Activated T-helper 2 cell treated with anti-CD3 and anti-CD28 coated beads, Interferon-gamma antibody, Interleukin-2, Interleukin-4, amounts not matched to agents 10 μg/mL and 5 μg/mL and 100 μg/mL, durations not matched to agents 14 hours and 24 hours and 36 hours (primary cell): ENCODE measurements at regions not wholly inside any gene's neighbourhood (a gene's known extent, or its start where the extent isn't known, plus 50 kb on each side); places are given as distances from the start of the nearest gene placed in this dataset.

Source experiments
- DNase-seq: peaks from one replicate; pipeline ENCODE4 v3.0.0; 2021; ENCODE audit warnings: low spot score
- H3K27ac Mint-ChIP-seq: one replicate; pipeline ENCODE4 v1.8.0; 2021; ENCODE audit warnings: mixed read lengths
- H3K27me3 Mint-ChIP-seq: one replicate; pipeline ENCODE4 v1.8.0; 2021; ENCODE audit warnings: low read depth, mixed read lengths
- H3K36me3 Mint-ChIP-seq: one replicate; pipeline ENCODE4 v1.8.0; 2021; ENCODE audit warnings: low read depth, mixed read lengths
- H3K4me1 Mint-ChIP-seq: one replicate; pipeline ENCODE4 v1.8.0; 2021; ENCODE audit warnings: low read depth, mixed read lengths
- H3K4me3 Mint-ChIP-seq: one replicate; pipeline ENCODE4 v1.8.0; 2021; ENCODE audit warnings: low read depth, mild to moderate bottlenecking, moderate library complexity, mixed read lengths
- H3K9me3 Mint-ChIP-seq: one replicate; pipeline ENCODE4 v1.8.0; 2021; ENCODE audit warnings: mixed read lengths
- intact Hi-C: fragments of 100-400 bp; cut with micrococcal nuclease; formaldehyde crosslinking; loops from one replicate; pipeline ENCODE4 v1.15.1; 2023

- Mint-ChIP-seq H3K4me3 (no peak overlapping the region), H3K4me1 (no peaks in the 10 kb centered on the region), H3K27ac (no peak overlapping the region), H3K27me3 (peaks cover 23% of the 10 kb centered on the region), H3K9me3 (peaks cover 5% of the 10 kb centered on the region), H3K36me3 (no peaks in the 10 kb centered on the region)
- DNase-seq: no peak
- intact Hi-C loops: no loop called here
Observed at GRCh38 chr1:199261328-199261727, 622.5 kb downstream of the PTPRC start.

DNA sequence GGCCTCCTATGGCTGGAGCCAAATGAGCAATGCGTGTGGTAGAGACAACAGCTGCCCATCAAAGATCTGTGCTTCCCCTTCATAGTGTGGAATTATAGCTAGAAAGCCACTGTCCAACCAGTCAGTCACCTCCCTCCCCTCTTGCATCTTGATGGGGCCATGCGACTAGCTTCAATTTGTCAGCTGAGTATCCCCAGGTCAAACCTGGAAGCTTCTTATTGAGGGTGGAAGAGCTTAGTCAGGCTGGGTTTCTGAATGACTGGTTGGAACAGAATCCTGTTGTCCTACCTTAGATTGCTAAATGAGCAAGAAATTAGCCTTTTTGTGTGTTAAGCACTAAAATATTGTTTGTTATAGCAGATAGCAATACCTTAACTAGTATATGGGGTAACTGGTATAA, 625.4 kb downstream of the PTPRC start:
- H3K27me3 Mint-ChIP-seq: peaks cover 15% of the 10 kb centered on the region
- intact Hi-C loops: no loop called here
- H3K27ac Mint-ChIP-seq: no peak overlapping the region
- no peak for DNase-seq
- no peaks in the 10 kb centered on the region for H3K36me3 Mint-ChIP-seq
- no peaks in the 10 kb centered on the region for H3K9me3 Mint-ChIP-seq
- H3K4me1 Mint-ChIP-seq: no peaks in the 10 kb centered on the region
- no peak overlapping the region for H3K4me3 Mint-ChIP-seq

- intact Hi-C loops: no loop called here
- H3K9me3 Mint-ChIP-seq: no peaks in the 10 kb centered on the region
- DNase-seq: no peak
- no peaks in the 10 kb centered on the region for H3K36me3 Mint-ChIP-seq
- no peak overlapping the region for H3K4me3 Mint-ChIP-seq
- H3K4me1 Mint-ChIP-seq: no peaks in the 10 kb centered on the region
- no peak overlapping the region for H3K27ac Mint-ChIP-seq
- H3K27me3 Mint-ChIP-seq: peaks cover 15% of the 10 kb centered on the region
Observed at GRCh38 chr1:199264911-199265310, 626.1 kb downstream of the PTPRC start.

GRCh38 chr1:199265319-199265718, 626.5 kb downstream of the PTPRC start:
- H3K27me3 Mint-ChIP-seq: peaks cover 19% of the 10 kb centered on the region
- H3K4me1 Mint-ChIP-seq: no peaks in the 10 kb centered on the region
- intact Hi-C loops: no loop called here
- no peak for DNase-seq
- no peaks in the 10 kb centered on the region for H3K36me3 Mint-ChIP-seq
- H3K9me3 Mint-ChIP-seq: no peaks in the 10 kb centered on the region
- no peak overlapping the region for H3K4me3 Mint-ChIP-seq
- no peak overlapping the region for H3K27ac Mint-ChIP-seq

GRCh38 chr1:199269241-199269640, 630.4 kb downstream of the PTPRC start:
- no peaks in the 10 kb centered on the region for H3K36me3 Mint-ChIP-seq
- no peak overlapping the region for H3K4me3 Mint-ChIP-seq
- H3K9me3 Mint-ChIP-seq: no peaks in the 10 kb centered on the region
- intact Hi-C loops: no loop called here
- DNase-seq: no peak
- H3K4me1 Mint-ChIP-seq: peaks cover 10% of the 10 kb centered on the region
- H3K27ac Mint-ChIP-seq: no peak overlapping the region
- H3K27me3 Mint-ChIP-seq: peaks cover 18% of the 10 kb centered on the region

DNA sequence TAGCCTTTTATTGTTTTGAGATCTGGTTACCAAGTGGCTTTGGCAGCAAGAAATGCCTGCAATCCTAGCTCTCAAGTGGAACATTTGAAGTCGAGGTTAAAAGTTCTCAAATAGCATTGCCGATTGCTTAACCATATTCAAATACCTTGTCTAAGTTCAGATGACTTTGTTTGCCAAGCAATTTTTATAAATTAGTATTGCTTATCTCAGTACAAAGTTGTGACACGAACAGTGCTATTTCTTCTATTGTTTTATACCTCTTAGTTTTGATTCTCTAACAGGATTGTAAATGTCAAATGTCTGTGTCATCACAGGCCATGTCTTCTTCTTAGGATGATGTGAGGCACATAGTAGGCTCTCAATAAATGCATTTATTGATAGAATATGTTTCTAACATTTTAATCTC, 633.3 kb downstream of the PTPRC start:
- Mint-ChIP-seq H3K27ac (no peak overlapping the region), H3K27me3 (peaks cover 17% of the 10 kb centered on the region), H3K9me3 (no peaks in the 10 kb centered on the region), H3K4me3 (no peak overlapping the region), H3K36me3 (no peaks in the 10 kb centered on the region), H3K4me1 (peaks cover 10% of the 10 kb centered on the region)
- DNase-seq: no peak
- intact Hi-C loops: no loop called here

GRCh38 chr1:199272628-199273086, 633.8 kb downstream of the PTPRC start:
- Mint-ChIP-seq H3K4me3 (no peak overlapping the region), H3K4me1 (peaks cover 10% of the 10 kb centered on the region), H3K27me3 (peaks cover 17% of the 10 kb centered on the region), H3K36me3 (no peaks in the 10 kb centered on the region), H3K27ac (no peak overlapping the region), H3K9me3 (no peaks in the 10 kb centered on the region)
- intact Hi-C loops: no loop called here
- DNase-seq: no peak

DNA sequence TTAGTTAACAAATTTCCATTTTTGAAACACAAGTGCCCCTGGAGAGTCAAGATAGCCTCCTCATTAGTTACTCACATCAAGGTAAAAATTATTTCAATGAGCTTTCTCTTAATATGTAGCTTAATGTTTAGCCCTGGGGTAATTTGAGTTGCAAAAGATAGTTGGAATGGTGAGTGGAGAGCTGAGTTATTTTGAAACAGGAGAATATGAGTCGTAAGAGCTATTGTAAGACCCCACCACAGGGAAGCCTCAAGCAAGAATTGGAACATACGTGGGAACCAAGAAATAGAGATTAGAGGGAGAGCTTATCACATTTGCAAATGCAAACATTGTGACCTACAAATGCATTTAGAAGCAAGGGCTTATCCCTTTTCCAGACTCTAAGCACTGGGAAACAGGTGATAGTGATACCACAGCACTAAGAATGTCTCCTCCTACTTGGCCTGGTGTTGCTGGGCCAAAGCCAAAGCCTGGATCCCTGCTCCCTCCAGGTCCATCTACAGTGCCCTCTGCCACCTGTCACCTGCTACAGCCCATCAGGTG, 635.1 kb downstream of the PTPRC start:
- intact Hi-C loops: no loop called here
- peaks cover 13% of the 10 kb centered on the region for H3K27me3 Mint-ChIP-seq
- no peak overlapping the region for H3K27ac Mint-ChIP-seq
- no peaks in the 10 kb centered on the region for H3K36me3 Mint-ChIP-seq
- no peak overlapping the region for H3K4me3 Mint-ChIP-seq
- DNase-seq: no peak
- H3K4me1 Mint-ChIP-seq: peaks cover 10% of the 10 kb centered on the region
- H3K9me3 Mint-ChIP-seq: no peaks in the 10 kb centered on the region

DNA sequence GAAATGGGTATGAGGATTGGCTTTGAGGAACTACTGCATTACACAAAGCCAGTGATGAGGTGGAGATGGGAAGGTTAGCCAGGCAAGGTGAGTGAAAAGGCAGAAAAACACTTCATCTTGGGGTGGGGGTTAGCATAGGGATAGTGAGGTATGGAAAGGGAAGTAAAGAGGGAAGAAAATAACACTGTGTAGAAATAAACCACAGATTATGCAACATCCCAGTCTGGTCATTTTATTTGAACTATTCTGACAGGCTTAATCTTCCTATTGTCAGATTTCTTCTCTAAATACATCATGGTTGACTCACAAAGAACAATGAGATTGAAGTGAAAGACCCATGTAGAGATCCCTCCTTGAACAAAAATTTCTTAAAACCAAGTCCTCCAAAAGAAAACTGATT, 640.2 kb downstream of the PTPRC start:
- H3K27me3 Mint-ChIP-seq: peaks cover 9% of the 10 kb centered on the region

DNA sequence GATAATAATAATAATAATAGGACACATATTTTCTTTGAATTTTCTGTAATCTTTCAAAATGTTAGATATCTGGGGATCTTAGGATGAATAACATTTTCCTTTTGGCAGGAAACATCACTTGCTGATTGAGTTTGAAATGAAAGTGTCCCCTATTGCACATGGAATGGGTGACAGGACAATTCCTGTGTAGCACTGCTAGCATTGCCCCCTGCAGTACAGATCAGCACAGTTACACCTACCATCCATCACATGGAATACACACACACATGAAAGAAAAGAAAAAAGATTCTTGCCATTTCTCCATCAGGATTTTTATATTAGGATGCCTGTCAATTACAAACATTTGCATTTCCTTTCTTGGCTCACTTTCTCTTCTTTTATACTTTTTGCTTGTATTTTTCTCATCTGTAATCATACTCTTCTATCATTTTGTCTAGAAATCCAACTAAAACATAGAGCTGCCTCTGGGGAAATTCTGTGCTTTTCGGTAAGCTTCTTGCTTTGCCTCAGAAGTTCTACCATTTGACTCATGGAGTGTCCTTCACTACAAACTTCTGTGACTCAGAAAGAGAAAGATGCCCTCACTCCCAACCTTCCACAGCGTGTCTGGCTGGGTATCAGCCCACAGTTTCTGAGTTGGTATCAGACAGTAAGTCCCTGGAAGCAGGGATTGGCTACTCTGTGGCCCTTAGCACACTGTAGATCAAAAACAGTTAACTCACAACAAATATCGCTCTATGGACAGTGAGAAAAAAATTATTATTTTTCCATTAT, 641.2 kb downstream of the PTPRC start:
- intact Hi-C loops: no loop called here
- H3K9me3 Mint-ChIP-seq: no peaks in the 10 kb centered on the region
- H3K4me3 Mint-ChIP-seq: no peak overlapping the region
- peak overlapping the region; percentile 2 for H3K27ac Mint-ChIP-seq
- H3K36me3 Mint-ChIP-seq: no peaks in the 10 kb centered on the region
- DNase-seq: no peak
- peaks cover 7% of the 10 kb centered on the region for H3K27me3 Mint-ChIP-seq
- peaks cover 12% of the 10 kb centered on the region for H3K4me1 Mint-ChIP-seq

More for the DNA sequence above, 640.2 kb downstream of the PTPRC start:
- no peaks in the 10 kb centered on the region for H3K9me3 Mint-ChIP-seq
- H3K27ac Mint-ChIP-seq: no peak overlapping the region
- no peak overlapping the region for H3K4me3 Mint-ChIP-seq
- H3K4me1 Mint-ChIP-seq: peaks cover 12% of the 10 kb centered on the region
- H3K36me3 Mint-ChIP-seq: no peaks in the 10 kb centered on the region
- no peak for DNase-seq
- intact Hi-C loops: no loop called here

GRCh38 chr1:199282751-199283305, 644.0 kb downstream of the PTPRC start:
- intact Hi-C loops: no loop called here
- no peak for DNase-seq
- no peak overlapping the region for H3K4me3 Mint-ChIP-seq
- peaks cover 12% of the 10 kb centered on the region for H3K4me1 Mint-ChIP-seq
- peaks cover 17% of the 10 kb centered on the region for H3K27me3 Mint-ChIP-seq
- no peak overlapping the region for H3K27ac Mint-ChIP-seq
- no peaks in the 10 kb centered on the region for H3K9me3 Mint-ChIP-seq
- no peaks in the 10 kb centered on the region for H3K36me3 Mint-ChIP-seq

GRCh38 chr1:199283794-199284193, 645.0 kb downstream of the PTPRC start:
- Mint-ChIP-seq H3K9me3 (no peaks in the 10 kb centered on the region), H3K4me1 (peaks cover 12% of the 10 kb centered on the region), H3K36me3 (no peaks in the 10 kb centered on the region), H3K27ac (no peak overlapping the region), H3K4me3 (no peak overlapping the region), H3K27me3 (peaks cover 17% of the 10 kb centered on the region)
- intact Hi-C loops: no loop called here
- no peak for DNase-seq

DNA sequence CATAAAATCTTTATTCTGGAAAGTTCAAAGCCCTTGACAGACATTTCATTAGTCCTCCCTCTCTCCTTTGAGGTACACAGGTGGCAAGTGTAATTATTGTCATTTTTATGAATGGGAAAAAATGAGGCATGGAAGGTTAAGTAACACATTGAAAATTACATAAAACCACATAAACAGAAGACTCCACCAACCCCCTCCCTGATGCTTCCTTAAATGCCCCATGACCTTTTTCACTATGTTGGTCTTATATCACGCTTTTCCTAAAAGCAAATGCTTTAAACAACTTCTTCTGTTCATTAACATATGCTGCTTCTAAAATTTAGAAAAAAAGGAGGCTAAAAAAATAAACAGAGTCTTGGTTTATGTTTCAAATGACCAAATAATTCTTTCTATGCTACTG, 648.4 kb downstream of the PTPRC start:
- H3K36me3 Mint-ChIP-seq: no peaks in the 10 kb centered on the region
- H3K4me3 Mint-ChIP-seq: no peak overlapping the region
- intact Hi-C loops: no loop called here
- H3K27me3 Mint-ChIP-seq: peaks cover 26% of the 10 kb centered on the region
- H3K9me3 Mint-ChIP-seq: no peaks in the 10 kb centered on the region
- DNase-seq: no peak
- H3K27ac Mint-ChIP-seq: no peak overlapping the region
- peaks cover 9% of the 10 kb centered on the region for H3K4me1 Mint-ChIP-seq
